ENCODE measurements at regions not wholly inside any gene's neighbourhood (a gene's known extent, or its start where the extent isn't known, plus 50 kb on each side); places are given as distances from the start of the nearest gene placed in this dataset.
"Not testable (repeated sequence)": the region's sequence is repeated elsewhere in the genome, so short reads cannot be mapped to it uniquely, and the experiment has no call there.

GRCh38 chr14:56358275-56358674 lies 221.3 kb upstream of the TMEM260 start:
- Histone ChIP-seq H3F3A (ENCODE audit: insufficient read depth, low read length) (no peaks in the 10 kb centered on the region), H3K4me1 (ENCODE audit: insufficient read depth, low read length, severe bottlenecking) (no peaks in the 10 kb centered on the region), H3K79me2 (ENCODE audit: insufficient read depth, low read length) (no peaks in the 10 kb centered on the region), H3K4me2 (ENCODE audit: low read length) (no peak overlapping the region), H3K9me2 (ENCODE audit: low read depth, low read length) (no peaks in the 10 kb centered on the region), H3K27ac (ENCODE audit: low read depth, low read length, poor library complexity, severe bottlenecking) (no peak overlapping the region), H3K27me3 (ENCODE audit: insufficient read depth, low read length) (no peaks in the 10 kb centered on the region), H4K20me1 (ENCODE audit: insufficient read depth, low read length) (no peaks in the 10 kb centered on the region), H3K9me3 (ENCODE audit: low read length) (no peaks in the 10 kb centered on the region), H3K36me3 (ENCODE audit: insufficient read depth, low read length) (no peaks in the 10 kb centered on the region), H3K9ac (ENCODE audit: low read length) (no peak overlapping the region), H2AFZ (ENCODE audit: low read length) (no peak overlapping the region), H3K4me3 (ENCODE audit: low read depth, low read length, poor library complexity, severe bottlenecking) (no peak overlapping the region)
- TF ChIP-seq CTCF (IDR thresholded peaks at IDR 0.05; ENCODE audit: low read length) (no peak), EZH2 (IDR thresholded peaks at IDR 0.05; ENCODE audit: borderline replicate concordance, low read length) (no peak)

GRCh38 chr14:56358851-56359614 lies 220.6 kb upstream of the TMEM260 start:
- Histone ChIP-seq H3K36me3 (ENCODE audit: insufficient read depth, low read length) (no peaks in the 10 kb centered on the region), H4K20me1 (ENCODE audit: insufficient read depth, low read length) (no peaks in the 10 kb centered on the region), H3K9me3 (ENCODE audit: low read length) (no peaks in the 10 kb centered on the region), H3K4me1 (ENCODE audit: insufficient read depth, low read length, severe bottlenecking) (no peaks in the 10 kb centered on the region), H3K27ac (ENCODE audit: low read depth, low read length, poor library complexity, severe bottlenecking) (no peak overlapping the region), H3K9ac (ENCODE audit: low read length) (no peak overlapping the region), H3K4me2 (ENCODE audit: low read length) (no peak overlapping the region), H3K79me2 (ENCODE audit: insufficient read depth, low read length) (no peaks in the 10 kb centered on the region), H3K4me3 (ENCODE audit: low read depth, low read length, poor library complexity, severe bottlenecking) (no peak overlapping the region), H3K27me3 (ENCODE audit: insufficient read depth, low read length) (no peaks in the 10 kb centered on the region), H2AFZ (ENCODE audit: low read length) (no peak overlapping the region), H3K9me2 (ENCODE audit: low read depth, low read length) (no peaks in the 10 kb centered on the region), H3F3A (ENCODE audit: insufficient read depth, low read length) (no peaks in the 10 kb centered on the region)
- no peak for TF ChIP-seq CTCF (IDR thresholded peaks at IDR 0.05; ENCODE audit: low read length)
- no peak for TF ChIP-seq EZH2 (IDR thresholded peaks at IDR 0.05; ENCODE audit: borderline replicate concordance, low read length)

GRCh38 chr14:56365663-56366062 lies 213.9 kb upstream of the TMEM260 start:
- not testable (repeated sequence) for H3F3A ChIP-seq (ENCODE audit: insufficient read depth, low read length); H3K4me3 ChIP-seq (ENCODE audit: low read depth, low read length, poor library complexity, severe bottlenecking); H3K9me3 ChIP-seq (ENCODE audit: low read length); H2AFZ ChIP-seq (ENCODE audit: low read length); H3K4me2 ChIP-seq (ENCODE audit: low read length); H3K9ac ChIP-seq (ENCODE audit: low read length); H4K20me1 ChIP-seq (ENCODE audit: insufficient read depth, low read length); H3K27ac ChIP-seq (ENCODE audit: low read depth, low read length, poor library complexity, severe bottlenecking); H3K36me3 ChIP-seq (ENCODE audit: insufficient read depth, low read length); H3K9me2 ChIP-seq (ENCODE audit: low read depth, low read length); H3K27me3 ChIP-seq (ENCODE audit: insufficient read depth, low read length); H3K4me1 ChIP-seq (ENCODE audit: insufficient read depth, low read length, severe bottlenecking); H3K79me2 ChIP-seq (ENCODE audit: insufficient read depth, low read length)

- no peaks in the 10 kb centered on the region for H4K20me1 ChIP-seq (ENCODE audit: insufficient read depth, low read length)
- H3K4me1 ChIP-seq (ENCODE audit: insufficient read depth, low read length, severe bottlenecking): no peaks in the 10 kb centered on the region
- H3K79me2 ChIP-seq (ENCODE audit: insufficient read depth, low read length): no peaks in the 10 kb centered on the region
- no peaks in the 10 kb centered on the region for H3K36me3 ChIP-seq (ENCODE audit: insufficient read depth, low read length)
- no peak overlapping the region for H3K27ac ChIP-seq (ENCODE audit: low read depth, low read length, poor library complexity, severe bottlenecking)
- H3F3A ChIP-seq (ENCODE audit: insufficient read depth, low read length): no peaks in the 10 kb centered on the region
- no peaks in the 10 kb centered on the region for H3K9me3 ChIP-seq (ENCODE audit: low read length)
- H3K27me3 ChIP-seq (ENCODE audit: insufficient read depth, low read length): no peaks in the 10 kb centered on the region
- no peaks in the 10 kb centered on the region for H3K9me2 ChIP-seq (ENCODE audit: low read depth, low read length)
- no peak overlapping the region for H3K9ac ChIP-seq (ENCODE audit: low read length)
- no peak for TF ChIP-seq EZH2 (IDR thresholded peaks at IDR 0.05; ENCODE audit: borderline replicate concordance, low read length)
- no peak for TF ChIP-seq CTCF (IDR thresholded peaks at IDR 0.05; ENCODE audit: low read length)
- no peak overlapping the region for H2AFZ ChIP-seq (ENCODE audit: low read length)
- H3K4me2 ChIP-seq (ENCODE audit: low read length): no peak overlapping the region
- no peak overlapping the region for H3K4me3 ChIP-seq (ENCODE audit: low read depth, low read length, poor library complexity, severe bottlenecking)
These were observed 212.2 kb upstream of the TMEM260 start for GRCh38 chr14:56367416-56367815.
